ENCODE measurements at regions not wholly inside any gene's neighbourhood (a gene's known extent, or its start where the extent isn't known, plus 50 kb on each side); places are given as distances from the start of the nearest gene placed in this dataset.
A peak's percentile ranks its signal among the peaks of the same experiment; 100 is the strongest.

DNA sequence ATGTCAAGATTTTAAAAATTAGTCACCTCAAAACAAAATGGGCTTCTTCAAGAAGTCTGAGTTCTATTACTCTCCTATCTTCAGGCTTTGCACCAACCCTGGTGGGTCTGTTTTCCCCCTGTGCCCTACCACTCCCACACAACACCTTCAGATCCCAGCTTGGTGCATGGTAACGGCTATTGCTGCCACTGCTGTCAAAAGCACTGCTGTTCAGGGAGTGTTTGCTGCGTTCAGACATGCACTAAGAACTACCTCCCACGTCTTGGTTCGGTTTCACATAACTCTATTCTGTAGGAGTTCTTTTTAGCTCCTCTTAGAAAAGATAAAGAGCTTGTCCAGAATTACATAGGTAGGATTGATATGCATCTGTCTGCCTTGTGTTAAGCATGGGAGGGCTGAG is 799.2 kb downstream of the NR2F2 start:
- no peak for DNase-seq

DNA sequence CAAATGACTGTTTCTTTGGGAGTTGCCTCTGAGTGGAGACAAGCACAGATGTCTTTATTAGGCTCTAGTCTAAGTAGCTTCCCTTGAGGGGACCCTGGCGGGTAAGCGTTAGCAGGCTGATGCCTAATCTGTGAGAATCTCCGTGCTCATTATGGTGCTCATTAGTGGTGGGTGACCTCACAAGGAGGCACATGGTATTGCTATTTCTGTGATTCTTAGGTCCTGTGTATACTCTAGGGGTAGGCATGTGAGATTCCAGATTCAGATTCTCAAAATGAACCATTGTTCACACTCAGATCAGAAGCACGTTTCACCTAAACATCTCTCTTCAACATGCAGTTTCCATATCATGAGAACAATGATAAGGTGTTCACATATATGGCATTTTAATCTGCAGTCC is 809.7 kb downstream of the NR2F2 start:
- no peak for DNase-seq

DNA sequence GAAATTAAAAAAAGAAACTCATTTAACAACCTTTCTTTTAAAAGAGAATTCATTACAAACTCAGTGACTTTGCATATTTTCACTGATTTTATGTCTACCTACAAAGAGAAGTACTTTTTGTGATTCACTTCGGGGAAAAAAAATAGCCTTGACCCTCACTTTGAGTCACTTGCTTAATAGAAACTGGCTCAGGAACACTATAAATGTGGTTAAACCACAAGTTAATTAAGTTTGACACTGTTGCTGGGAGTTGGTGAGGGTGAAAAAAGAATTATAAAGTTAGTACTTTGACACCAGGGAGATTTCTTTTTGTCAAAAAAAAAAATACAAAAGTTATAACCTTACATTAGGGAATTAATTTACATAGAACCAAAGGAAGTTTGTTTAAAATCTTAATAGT is 810.9 kb downstream of the NR2F2 start:
- no peak for DNase-seq

DNA sequence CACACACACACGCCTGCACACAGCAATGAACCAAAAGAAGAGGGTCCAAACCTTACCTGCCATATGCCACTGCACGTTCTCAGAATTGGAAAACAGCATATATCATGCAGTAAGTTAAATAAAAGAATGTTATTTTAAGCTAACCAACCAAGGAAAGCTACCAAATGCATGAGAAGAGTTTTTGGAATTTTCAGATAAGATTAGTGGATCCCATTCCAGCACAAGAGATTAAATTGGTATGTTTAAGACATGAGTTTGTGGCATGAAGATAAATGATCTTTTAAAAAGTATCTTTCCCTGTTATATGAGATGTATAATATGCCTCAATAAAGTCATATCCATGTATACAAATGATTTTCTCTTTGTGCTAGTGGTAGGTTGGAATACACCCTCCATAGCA is 811.4 kb downstream of the NR2F2 start:
- DNase-seq = no peak

DNA sequence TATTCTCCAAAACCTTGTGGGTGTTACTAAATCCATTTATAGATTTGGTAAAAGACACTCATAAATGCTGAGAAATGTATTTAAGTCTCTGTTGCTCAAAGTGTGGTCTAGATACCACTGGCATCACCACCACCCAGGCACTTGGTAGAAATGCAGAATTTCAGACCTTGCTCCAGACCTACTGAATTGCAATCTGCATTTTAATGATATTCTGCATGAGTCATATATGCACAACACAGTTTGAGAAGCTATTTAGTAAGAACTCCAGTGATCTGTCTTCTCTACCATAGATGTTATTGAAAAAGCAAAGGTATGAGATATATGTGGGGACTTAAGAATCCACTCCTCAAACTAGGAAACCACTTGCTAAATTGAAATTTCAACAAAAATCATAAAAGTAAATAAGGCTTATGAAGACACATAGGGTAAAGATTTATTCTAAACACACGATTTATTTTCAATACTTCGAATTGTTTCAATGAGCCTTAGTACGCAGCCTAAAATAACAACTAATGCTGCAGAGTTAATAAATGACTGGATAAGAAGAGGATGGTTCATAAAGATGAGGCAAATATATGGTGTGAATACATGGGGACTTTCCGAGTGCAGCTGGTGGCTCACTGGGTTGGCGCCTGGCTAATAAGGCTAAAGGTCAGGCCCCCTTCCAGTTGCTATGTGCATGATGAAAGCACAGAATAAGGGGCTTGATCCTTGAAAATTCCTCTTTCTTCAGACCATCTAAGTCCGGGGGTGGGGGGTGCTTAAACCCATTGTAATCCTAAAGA is 813.3 kb downstream of the NR2F2 start:
- no peak for DNase-seq

DNA sequence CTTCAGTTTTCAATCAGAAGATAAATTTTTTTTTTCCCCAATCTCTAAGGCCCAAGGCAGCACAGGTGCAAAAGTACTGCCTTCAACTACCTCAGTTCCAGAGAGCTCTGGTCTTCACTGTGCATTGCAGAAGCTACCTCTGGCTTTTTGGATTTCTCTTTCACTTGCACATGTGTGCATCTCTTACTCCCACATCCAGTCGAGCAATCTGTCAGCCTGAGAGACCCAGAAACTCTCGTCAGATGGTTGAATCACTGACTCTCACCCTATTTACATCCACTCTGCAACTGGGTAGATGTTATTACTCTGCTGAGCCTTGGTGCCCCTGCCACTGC is 813.8 kb downstream of the NR2F2 start:
- DNase-seq = no peak

DNA sequence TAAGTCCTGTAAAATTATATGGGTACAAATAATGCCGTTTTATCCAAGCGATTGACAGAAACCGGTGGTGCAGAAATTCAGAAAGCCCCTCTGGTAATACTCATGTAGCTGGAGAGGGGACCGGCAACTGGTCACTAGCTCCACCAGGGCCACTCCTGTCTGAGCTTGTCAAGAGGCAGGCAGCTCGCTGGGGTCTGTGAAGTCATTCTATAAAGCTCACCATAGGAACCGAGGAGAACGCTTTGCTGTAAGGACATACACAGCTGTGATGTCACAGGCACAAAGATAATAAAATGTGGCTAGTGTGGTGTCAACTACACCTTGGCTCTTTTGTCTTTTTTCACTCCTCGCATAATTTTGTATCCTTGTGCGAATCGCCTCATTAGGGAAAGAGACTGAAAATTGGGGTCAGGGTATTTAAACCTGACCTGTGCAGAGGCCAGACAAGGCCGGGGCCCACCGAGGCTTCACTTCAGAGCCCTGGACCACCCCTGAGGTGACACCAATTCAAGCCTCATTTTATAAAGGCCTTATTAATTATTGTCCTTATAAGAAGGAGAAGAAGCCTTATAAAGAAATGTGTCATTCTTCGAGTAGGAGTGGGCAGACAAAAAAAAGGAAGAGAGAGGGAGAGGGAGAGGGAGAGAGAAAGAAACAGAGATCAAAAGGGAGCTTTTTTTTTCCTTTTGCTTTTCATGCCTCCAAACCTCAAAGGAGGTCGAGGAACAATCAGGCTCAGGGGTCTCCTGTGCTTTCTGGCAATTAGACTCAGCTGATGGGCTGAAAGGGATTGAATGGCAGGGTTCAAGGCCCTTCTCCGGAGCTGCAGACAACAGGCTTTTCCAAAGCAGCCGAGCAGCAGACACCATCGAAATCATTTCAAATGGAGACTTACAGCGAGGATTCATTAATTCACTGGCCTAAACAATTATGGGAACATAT is 813.3 kb upstream of the ARRDC4 start:
- DNase-seq = no peak

DNA sequence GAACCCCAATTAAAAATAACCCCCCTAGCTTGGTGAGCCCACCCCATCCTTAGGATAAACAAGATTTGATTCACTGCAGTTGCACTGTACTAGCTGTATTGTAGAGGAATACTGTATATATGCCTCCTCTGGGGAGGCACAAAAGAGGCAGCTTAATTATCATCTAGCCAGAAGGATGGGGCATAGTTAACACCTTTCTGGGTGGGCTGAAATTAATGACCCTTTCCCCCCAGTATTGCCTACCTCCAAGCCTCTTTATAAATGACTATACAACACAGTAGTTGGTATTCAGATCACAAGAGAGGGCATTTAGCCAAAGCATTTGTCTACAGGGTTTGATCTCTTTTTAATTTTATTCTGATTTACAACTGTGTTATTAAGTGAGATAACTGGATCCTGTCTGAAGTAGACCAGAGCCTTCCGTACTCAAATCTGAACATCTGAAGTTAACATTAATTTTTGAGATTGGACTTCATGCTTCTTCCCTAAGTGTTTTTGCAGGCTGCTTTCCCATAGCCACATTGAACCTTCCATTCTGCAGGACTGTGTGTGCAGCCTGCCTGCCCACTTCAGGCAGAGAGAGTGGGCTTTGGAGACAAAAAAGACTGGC is 807.0 kb upstream of the ARRDC4 start:
- DNase-seq = no peak

DNA sequence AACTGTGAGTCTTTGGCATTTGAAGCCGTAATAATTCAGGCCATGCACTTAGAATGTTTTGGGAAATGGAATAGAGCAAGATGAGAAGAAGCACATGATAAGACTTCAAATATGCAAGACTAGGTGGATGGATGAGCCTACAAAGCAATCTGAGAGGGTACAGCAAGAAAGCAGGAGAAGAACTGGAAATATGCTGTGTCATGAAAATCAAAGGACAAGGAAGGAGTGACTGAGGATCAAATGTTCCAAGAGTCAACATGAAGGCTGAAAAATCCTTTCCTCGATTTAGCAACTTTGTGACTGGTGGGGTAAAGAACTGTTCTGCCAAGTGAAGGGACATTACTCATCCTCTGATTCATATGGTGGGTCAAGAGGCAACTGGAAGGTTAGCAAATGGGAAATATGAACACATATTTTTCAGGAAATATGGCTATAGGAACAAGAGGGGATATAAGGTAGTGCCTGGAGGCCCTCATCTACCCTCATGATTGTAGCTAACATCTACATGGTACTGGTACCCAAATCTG is 803.7 kb upstream of the ARRDC4 start:
- no peak for DNase-seq

DNA sequence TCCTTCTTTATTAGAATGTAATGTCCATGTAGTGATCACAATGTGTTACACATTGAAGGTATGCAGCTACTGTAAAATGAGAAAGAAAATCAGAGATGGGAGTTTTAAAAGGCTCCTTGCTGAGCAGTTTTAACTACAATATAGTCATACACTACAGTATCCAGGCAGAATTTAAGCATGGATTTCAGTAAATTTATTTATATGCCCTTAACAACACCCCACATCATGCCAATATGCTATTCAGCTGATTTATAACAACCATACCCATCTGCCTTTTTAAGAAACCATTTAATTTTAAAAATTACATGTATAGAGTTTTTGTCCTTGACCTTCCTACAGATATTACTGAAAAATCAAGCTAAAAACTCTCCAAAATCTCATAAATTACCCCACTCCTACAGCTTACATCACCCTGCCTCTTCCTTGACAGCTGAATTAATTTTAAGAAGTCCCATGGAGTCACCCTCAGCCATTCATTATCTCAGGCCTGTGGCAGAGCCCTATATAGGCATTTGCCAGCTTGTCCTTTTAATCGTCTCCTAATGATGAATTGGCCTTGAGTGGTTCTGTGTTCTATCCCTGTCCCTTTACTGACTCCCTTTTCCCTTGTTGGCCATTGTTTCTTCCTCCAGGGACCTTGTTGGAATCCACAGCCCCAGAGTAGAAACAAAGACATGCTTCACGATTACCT is 797.6 kb upstream of the ARRDC4 start:
- DNase-seq = no peak

DNA sequence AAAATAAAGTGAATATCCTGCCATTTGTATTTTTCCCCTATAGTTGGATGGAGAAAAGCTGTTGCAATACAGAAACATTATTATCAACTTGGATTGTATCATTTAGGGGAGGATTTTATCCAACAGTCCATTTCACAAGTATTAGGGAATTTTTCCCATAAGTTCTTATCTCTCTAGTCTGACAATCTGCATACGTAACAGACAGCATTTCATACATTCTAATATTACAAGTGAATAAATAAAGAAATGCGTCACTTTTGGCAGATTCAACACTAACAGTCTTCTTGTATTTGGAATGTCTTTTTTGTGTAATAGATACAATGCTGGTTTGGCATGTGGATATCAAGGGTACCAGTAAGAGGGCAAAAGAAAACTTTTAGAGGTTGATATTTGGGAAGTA is 795.3 kb upstream of the ARRDC4 start:
- no peak for DNase-seq

DNA sequence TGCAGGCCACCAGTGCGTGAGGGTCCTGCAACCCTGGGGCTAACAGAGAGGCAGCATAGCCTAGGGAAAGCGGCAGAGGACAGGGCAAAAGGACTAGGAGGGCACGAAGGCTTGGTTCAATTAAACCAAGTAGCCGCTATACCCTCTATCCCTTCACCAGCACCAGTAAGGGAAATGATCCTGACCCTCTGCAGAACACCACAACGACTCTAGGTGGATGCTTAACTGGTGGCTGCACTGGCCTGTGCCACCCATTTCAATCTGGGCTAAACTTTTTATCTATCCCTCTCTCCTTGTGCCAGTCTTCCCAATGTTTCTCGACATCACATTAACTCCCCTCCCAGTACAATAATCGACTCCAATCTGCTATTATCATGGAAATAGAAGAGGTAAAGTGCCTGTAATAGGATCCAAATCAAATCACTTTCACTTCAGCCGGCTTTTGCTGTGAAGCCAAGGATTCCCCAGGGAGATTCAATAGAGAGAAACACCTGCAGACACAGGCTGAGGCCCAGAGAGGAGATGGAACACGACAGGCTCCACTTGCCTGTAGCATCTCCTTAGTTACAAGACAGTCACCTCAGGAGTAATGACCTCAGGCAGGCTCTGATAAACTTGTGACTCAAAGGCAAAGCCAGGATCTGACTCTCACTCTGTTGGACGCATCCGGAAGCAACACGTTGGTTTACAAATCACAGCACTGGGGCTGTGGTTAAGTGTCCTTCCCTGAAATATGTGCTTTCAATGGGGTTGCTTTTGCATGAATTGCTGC is 791.6 kb upstream of the ARRDC4 start:
- peak; percentile 84 for DNase-seq

DNA sequence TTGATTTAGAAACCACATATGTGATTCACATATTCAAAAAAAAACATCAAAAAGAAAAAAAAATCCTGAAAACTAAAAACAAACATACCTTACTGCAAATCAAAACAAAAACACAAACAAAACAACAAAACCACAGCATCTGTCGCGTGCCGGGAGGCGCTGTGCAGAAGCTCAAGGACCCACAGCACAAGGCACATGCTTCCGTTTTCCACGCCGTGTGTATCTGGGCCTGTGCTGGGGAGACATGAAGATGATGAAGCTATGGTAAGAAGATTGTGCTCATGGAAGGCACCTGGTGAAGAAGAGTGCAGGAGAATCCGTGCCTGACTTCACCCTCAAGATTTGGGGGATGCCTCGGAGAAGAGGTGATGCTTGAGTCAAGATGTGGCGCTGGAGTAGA is 788.9 kb upstream of the ARRDC4 start:
- DNase-seq = no peak

DNA sequence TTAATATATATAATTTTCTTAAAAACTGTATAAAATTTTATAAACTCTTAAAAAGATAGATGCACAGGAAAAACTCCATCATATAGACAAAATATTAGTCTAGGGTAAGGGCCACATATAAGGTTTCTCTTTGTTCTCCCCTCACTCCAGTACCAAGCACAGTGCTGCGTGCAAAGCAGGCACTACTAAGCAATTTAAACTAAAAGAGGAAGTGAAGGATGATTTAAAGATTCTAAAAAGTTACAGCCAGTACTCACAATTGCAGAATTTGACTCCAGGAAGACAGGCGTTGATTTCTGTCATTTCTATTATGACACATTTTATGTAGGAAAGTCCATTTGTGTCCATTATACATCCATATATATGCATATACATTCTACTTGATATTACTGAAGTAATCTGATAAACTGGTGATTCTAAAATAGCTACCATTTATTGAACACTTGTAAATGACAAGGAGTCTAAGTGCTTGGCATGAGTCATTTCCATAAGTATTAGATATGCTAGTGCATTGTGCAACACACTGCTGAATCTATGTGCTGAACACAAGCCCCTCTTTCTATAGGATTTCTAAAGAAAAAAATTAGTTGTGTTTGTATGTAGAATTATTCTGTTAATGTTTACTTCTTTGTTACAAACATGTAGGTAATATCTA is 785.5 kb upstream of the ARRDC4 start:
- no peak for DNase-seq

DNA sequence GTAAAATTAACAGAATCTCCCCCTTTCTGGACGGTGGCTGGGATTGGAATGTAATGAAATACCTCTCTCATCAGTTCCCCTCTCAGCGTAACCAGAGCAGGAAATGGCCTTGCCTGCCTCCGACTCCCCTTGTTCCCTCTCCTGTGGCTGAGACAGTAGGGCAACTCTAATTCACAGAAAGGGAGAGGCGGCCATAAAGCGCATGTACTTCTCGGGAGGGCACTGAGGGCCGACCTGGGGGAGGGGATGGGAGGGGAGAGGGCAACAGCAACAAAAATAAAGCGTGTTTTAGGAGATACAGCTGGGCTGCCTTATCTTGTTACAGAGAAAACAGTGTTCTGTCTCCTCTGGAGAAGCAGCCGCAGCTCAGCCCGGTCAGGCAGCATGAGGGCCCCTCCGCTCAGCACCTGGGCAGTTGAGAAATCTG is 783.3 kb upstream of the ARRDC4 start:
- no peak for DNase-seq

DNA sequence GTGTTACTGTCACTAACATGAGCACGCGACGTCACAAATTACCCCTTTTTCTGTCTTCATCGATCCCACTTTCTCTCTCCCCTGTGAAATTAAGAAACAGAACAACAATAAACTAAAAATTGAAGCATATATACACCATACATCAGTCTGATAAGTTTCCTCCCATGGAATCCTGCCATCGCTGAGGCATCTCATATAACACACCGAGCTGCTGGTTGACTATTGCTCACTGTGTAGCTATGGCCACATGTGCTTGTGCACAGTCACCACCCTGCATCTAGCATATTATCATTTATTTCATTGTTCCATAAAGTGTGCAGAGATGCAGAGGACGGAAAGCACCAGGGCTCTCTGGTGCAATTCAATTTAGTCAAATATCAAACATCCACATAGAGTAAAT is 777.9 kb upstream of the ARRDC4 start:
- DNase-seq = no peak

DNA sequence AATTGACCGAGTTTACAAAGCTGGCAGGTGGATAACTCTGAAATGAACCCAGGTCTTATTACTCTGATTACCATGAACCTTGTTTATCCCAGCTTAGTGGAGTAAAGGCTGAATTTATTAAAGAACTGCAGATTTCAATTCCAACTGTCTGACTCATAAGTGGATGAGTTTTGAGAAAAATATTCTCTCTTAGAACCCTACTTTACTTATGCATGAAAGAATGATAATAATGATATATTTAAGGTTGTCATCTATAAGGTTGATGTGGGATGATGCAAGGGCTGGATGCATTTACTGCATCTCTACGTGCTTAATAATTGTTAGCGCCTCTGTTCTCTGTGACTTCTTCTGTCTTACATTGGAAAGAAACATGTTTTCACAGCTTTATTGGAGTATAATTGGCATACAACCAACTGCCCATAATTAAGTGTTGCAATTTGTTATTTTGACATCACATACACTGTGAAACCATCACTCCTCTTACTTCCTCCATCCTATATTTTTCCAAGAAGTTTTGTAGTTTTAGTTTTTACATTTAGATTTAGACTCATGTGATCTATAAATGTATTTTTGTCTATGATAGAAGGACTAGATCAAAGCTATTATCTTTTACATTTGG is 771.2 kb upstream of the ARRDC4 start:
- DNase-seq = no peak

DNA sequence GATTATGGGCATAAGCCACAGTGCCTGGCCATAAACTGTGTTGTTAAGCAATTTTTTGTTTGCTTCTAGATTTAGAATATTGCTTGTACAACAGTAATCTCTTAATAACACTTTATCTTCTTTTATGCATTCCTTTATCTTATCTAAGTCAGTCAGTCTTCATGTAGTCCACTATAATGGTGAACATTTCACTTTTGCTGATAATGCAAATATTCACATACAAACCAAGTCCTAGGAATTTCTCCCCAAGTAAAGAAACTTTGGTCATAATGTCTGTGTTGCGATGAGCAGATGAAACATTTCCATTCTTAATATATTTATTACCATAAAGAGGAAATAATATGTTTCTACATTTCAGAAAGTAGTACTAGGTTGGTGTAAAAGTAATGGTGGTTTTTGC is 765.8 kb upstream of the ARRDC4 start:
- DNase-seq = no peak

DNA sequence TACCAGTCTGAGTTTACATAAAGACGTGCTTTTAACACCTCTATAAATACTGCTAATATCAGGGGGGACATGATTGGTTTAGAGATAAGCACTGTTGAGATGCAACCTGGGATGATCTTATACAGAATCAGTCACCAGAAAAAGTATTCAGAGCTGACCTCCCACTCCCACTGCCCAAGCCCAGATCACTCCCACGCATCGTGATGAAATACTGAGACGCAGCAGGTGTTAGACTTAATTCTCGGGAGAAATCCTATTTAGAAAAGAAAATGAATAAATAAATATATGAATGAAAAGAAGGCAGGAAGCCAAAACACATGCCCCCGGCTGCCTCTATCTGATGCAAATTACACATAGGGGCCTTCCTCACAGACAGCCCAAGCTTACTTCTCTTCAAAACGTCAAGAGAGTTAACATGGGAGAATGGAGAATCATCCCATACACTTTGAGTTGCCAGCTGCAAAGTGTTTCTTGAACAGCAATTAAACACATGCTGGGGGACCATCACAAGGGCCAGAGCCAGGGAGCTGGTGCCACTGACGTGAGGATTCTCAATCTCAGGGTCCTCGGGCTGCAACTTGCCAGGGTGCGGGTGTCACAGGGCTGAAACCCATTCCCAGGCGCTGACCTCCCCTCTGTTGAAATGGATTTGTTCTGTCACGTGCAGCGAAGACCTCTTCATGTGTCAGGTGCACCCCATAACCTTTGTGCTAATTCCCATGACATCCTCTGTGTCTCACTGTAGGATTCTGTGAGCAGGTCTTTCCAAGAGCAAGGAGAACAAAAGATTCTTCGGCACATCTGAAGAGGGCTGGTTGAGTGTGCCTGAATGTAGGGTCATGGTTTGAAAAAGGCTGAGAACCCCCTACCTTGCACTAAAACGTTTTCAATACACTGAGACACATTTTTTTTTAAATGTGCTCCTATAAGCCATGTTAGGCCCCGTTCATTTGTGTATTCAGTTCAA is 764.2 kb upstream of the ARRDC4 start:
- DNase-seq = no peak

Measured in NCI-H1436 (cell line).